Gastrocnemius medialis (tissue), 4 donors: ENCODE measurements at regions not wholly inside any gene's neighbourhood (a gene's known extent, or its start where the extent isn't known, plus 50 kb on each side); places are given as distances from the start of the nearest gene placed in this dataset.

Experiments used
- POLR2A ChIP-seq, 2 donors: fragments of 450-650 bp; IDR thresholded peaks; one replicate each; pipeline ENCODE4 v1.6.1; 2017; ENCODE audit warnings: antibody characterized with exemption in 2 of 2, mild to moderate bottlenecking in 2 of 2, moderate library complexity in 2 of 2
- TF ChIP-seq, protein P1 (sequence below), 5 experiments: fragments of 450-650 bp in 3 of 5; fragments of 200-600 bp in 2 of 5; sonication (generic) in 2 of 5; IDR thresholded peaks in 4 of 5; conservative IDR thresholded peaks in 1 of 5; 1 replicate in 4 of 5; 2 replicates in 1 of 5; pipeline ENCODE4 v1.5.1; 2016 to 2019; ENCODE audit warnings: antibody characterized with exemption in 5 of 5, mild to moderate bottlenecking in 3 of 5, moderate library complexity in 3 of 5

DNA sequence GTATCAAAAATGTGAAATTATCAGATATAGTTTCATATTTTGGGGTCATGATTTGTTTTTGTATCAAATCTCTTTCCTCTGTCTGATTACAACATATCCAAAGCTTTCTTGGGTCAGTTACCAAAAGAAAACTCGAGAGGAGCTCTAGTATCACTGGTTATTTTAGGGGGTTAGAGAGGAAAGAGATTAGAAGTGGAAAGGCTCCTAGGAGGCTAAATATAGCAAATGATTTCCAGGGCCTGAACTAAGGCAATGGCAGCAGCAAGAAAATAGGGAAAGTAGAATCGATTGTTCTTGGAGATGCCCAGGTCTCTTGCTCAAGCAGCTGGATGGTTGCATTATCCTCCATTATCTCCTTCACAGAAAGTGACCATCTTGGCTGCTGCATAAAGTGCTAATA lies 72.9 kb downstream of the NHLRC3 start:
- TF ChIP-seq, protein P1, sequence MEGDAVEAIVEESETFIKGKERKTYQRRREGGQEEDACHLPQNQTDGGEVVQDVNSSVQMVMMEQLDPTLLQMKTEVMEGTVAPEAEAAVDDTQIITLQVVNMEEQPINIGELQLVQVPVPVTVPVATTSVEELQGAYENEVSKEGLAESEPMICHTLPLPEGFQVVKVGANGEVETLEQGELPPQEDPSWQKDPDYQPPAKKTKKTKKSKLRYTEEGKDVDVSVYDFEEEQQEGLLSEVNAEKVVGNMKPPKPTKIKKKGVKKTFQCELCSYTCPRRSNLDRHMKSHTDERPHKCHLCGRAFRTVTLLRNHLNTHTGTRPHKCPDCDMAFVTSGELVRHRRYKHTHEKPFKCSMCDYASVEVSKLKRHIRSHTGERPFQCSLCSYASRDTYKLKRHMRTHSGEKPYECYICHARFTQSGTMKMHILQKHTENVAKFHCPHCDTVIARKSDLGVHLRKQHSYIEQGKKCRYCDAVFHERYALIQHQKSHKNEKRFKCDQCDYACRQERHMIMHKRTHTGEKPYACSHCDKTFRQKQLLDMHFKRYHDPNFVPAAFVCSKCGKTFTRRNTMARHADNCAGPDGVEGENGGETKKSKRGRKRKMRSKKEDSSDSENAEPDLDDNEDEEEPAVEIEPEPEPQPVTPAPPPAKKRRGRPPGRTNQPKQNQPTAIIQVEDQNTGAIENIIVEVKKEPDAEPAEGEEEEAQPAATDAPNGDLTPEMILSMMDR (IDR thresholded peaks at IDR 0.05 in 4 of 5, conservative IDR thresholded peaks at IDR 0.05 in 1 of 5): no peak
- TF ChIP-seq POLR2A (IDR thresholded peaks at IDR 0.05): no peak
